Central memory CD4-positive, alpha-beta T cell (primary cell): ENCODE measurements at regions not wholly inside any gene's neighbourhood (a gene's known extent, or its start where the extent isn't known, plus 50 kb on each side); places are given as distances from the start of the nearest gene placed in this dataset.
"Not testable (repeated sequence)": the region's sequence is repeated elsewhere in the genome, so short reads cannot be mapped to it uniquely, and the experiment has no call there.

ENCODE experiments used
- DNase-seq: peaks from one replicate; pipeline ENCODE4 v3.0.0; 2022

- DNase-seq, result no peak
Observed at GRCh38 chr15:66865622-66866611, 163.9 kb downstream of the SMAD6 start.

- no peak for DNase-seq
Observed at GRCh38 chr15:66866656-66867055, 164.6 kb downstream of the SMAD6 start.

- DNase-seq, result no peak
Observed at GRCh38 chr15:66868918-66869317, 166.9 kb downstream of the SMAD6 start.

- DNase-seq, result no peak
Observed at GRCh38 chr15:66870880-66871388, 168.9 kb downstream of the SMAD6 start.

GRCh38 chr15:66872405-66872804, 170.4 kb downstream of the SMAD6 start:
- DNase-seq, result no peak

- DNase-seq, result not testable (repeated sequence)
Observed at GRCh38 chr15:66873331-66873730, 171.3 kb downstream of the SMAD6 start.

GRCh38 chr15:66873856-66874255, 171.8 kb downstream of the SMAD6 start:
- no peak for DNase-seq

- no peak for DNase-seq
Observed at GRCh38 chr15:66875588-66876420, 173.8 kb downstream of the SMAD6 start.

- DNase-seq, result no peak
Observed at GRCh38 chr15:66876421-66876730, 174.3 kb downstream of the SMAD6 start.

- no peak for DNase-seq
Observed at GRCh38 chr15:66876731-66877476, 174.9 kb downstream of the SMAD6 start.

GRCh38 chr15:66877477-66878271, 175.6 kb downstream of the SMAD6 start:
- no peak for DNase-seq

GRCh38 chr15:66878761-66879160, 176.7 kb downstream of the SMAD6 start:
- no peak for DNase-seq

- no peak for DNase-seq
Observed at GRCh38 chr15:66879531-66880368, 177.7 kb downstream of the SMAD6 start.

GRCh38 chr15:66880380-66881155, 178.5 kb downstream of the SMAD6 start:
- no peak for DNase-seq

- DNase-seq, result no peak
Observed at GRCh38 chr15:66881173-66881905, 179.3 kb downstream of the SMAD6 start.

- no peak for DNase-seq
Observed at GRCh38 chr15:66882251-66883020, 180.4 kb downstream of the SMAD6 start.

GRCh38 chr15:66883284-66883911, 181.4 kb downstream of the SMAD6 start:
- DNase-seq, result no peak

GRCh38 chr15:66884115-66884622, 181.2 kb upstream of the SMAD3 start:
- DNase-seq, result no peak
